AG04449 (cell line): ENCODE measurements at regions not wholly inside any gene's neighbourhood (a gene's known extent, or its start where the extent isn't known, plus 50 kb on each side); places are given as distances from the start of the nearest gene placed in this dataset.
"Not testable (repeated sequence)": the region's sequence is repeated elsewhere in the genome, so short reads cannot be mapped to it uniquely, and the experiment has no call there.

Experiments used
- CTCF ChIA-PET: fragments of 350-600 bp; formaldehyde crosslinking; extraction: SDS; loops from one replicate; lab custom pipeline; 2021; ENCODE audit warnings: antibody characterized with exemption; lab: Yijun Ruan, JAX
- POLR2A ChIA-PET: fragments of 400-600, 350-600 bp; formaldehyde crosslinking; extraction: SDS; loops from one replicate; lab custom pipeline; 2020; ENCODE audit warnings: antibody characterized with exemption, inconsistent platforms; lab: Yijun Ruan, JAX
- DNase-seq: peaks from one replicate; pipeline ENCODE4 v3.0.0-alpha.2; 2010; ENCODE audit warnings: low read depth, low spot score
- H3K4me3 ChIP-seq: 2 replicates; pipeline ENCODE4 v1.5.1; 2011; ENCODE audit warnings: low read depth, mild to moderate bottlenecking, control low read depth, low read length
- TF ChIP-seq, protein P1 (sequence below): IDR thresholded peaks from one replicate; pipeline ENCODE4 v1.5.1; 2011; ENCODE audit warnings: mild to moderate bottlenecking, moderate library complexity, low read length, control low read depth, inconsistent platforms; ENCODE audit not compliant: insufficient read depth; ENCODE audit errors: missing control alignments

- no peak overlapping the region for H3K4me3 ChIP-seq
- TF ChIP-seq, protein P1, sequence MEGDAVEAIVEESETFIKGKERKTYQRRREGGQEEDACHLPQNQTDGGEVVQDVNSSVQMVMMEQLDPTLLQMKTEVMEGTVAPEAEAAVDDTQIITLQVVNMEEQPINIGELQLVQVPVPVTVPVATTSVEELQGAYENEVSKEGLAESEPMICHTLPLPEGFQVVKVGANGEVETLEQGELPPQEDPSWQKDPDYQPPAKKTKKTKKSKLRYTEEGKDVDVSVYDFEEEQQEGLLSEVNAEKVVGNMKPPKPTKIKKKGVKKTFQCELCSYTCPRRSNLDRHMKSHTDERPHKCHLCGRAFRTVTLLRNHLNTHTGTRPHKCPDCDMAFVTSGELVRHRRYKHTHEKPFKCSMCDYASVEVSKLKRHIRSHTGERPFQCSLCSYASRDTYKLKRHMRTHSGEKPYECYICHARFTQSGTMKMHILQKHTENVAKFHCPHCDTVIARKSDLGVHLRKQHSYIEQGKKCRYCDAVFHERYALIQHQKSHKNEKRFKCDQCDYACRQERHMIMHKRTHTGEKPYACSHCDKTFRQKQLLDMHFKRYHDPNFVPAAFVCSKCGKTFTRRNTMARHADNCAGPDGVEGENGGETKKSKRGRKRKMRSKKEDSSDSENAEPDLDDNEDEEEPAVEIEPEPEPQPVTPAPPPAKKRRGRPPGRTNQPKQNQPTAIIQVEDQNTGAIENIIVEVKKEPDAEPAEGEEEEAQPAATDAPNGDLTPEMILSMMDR: no peak
- no peak for DNase-seq
- CTCF ChIA-PET: no interaction called here
- POLR2A ChIA-PET: no interaction called here
Measured at GRCh38 chr2:221908518-221908917, 336.4 kb upstream of the EPHA4 start.

DNA sequence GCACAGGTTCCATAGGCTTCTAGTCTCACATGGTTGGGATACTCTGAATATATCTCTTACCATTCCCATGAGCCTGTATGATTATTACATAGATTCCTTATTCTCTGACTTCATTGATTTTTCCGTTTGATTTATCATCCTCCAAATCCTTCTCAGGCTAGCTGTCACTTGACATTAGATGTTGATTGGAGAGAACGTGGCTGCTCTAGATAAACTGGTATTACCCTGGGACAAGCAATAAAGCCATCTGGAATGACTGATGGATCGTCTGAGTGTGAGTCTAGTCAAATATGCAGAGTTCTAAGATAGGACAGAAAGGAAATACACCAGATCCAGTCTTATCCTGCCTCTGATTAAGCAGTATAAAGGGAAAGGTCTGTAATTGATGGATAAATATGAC lies 325.6 kb upstream of the EPHA4 start:
- TF ChIP-seq, protein P1: no peak
- no peak overlapping the region for H3K4me3 ChIP-seq
- ChIA-PET POLR2A (no interaction called here), CTCF (no interaction called here)
- DNase-seq: no peak

DNA sequence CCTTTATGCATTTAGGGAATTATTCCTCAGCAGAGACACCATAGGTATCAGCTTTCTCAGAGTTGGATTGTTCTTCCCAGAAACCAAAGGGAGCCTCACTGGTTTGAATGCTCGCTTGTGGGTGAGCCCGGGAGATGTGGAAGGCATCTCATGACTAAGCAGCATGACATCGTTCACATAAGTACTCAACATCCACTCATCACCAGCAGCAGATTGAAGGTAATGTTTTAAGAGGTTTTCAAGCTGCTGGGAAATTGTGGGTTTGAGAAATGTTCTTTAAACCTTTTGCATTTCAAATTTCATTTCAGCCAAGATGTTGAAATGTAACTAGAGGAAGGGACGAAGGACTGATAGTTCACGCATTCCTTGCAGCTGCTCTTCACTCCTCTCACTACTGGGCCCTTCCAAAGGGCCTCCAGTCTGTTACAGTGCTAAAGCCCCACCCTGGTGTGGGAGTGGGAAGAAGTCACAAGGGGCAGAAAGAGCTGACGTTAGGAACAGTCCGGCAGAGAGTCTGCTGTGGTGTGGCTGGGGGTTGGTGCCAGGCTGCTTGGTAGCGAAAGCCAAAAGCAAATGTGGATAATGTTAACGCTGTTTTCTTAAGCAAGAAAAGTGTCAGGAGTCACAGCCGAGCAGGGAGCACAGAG lies 324.5 kb upstream of the EPHA4 start:
- H3K4me3 ChIP-seq: no peak overlapping the region
- DNase-seq: no peak
- TF ChIP-seq, protein P1: no peak

GRCh38 chr2:221895366-221896121 lies 323.4 kb upstream of the EPHA4 start:
- DNase-seq: no peak
- ChIA-PET POLR2A (no interaction called here), CTCF (no interaction called here)
- TF ChIP-seq, protein P1: no peak
- H3K4me3 ChIP-seq: no peak overlapping the region

More for the DNA sequence above, 324.5 kb upstream of the EPHA4 start:
- CTCF ChIA-PET: no interaction called here
- POLR2A ChIA-PET: no interaction called here

- POLR2A ChIA-PET: no interaction called here
- TF ChIP-seq, protein P1: no peak
- DNase-seq: no peak
- no peak overlapping the region for H3K4me3 ChIP-seq
- CTCF ChIA-PET: no interaction called here
Measured at GRCh38 chr2:221893501-221893900, 321.4 kb upstream of the EPHA4 start.

DNA sequence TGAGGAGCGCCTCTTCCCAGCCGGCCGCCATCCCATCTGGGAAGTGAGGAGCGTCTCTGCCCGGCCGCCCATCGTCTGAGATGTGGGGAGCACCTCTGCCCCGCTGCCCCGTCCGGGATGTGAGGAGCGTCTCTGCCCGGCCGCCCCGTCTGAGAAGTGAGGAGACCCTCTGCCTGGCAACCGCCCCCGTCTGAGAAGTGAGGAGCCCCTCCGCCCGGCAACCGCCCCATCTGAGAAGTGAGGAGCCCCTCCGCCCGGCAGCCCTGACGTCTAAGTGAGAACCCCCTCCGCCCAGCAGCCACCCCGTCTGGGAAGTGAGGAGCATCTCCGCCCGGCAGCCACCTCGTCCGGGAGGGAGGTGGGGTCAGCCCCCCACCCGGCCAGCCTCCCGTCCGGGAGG lies 319.9 kb upstream of the EPHA4 start:
- DNase-seq, POLR2A ChIA-PET, H3K4me3 ChIP-seq, CTCF ChIA-PET: not testable (repeated sequence)
